HG03521 (cell line): ENCODE measurements at regions not wholly inside any gene's neighbourhood (a gene's known extent, or its start where the extent isn't known, plus 50 kb on each side); places are given as distances from the start of the nearest gene placed in this dataset.
"Not testable (repeated sequence)": the region's sequence is repeated elsewhere in the genome, so short reads cannot be mapped to it uniquely, and the experiment has no call there.

ENCODE experiments used
- ATAC-seq: cut with Tn5 transposase; IDR thresholded peaks from one replicate; pipeline ENCODE4 v1.9.1; 2021; ENCODE audit warnings: mild to moderate bottlenecking, moderate library complexity; ENCODE audit not compliant: unreplicated experiment

DNA sequence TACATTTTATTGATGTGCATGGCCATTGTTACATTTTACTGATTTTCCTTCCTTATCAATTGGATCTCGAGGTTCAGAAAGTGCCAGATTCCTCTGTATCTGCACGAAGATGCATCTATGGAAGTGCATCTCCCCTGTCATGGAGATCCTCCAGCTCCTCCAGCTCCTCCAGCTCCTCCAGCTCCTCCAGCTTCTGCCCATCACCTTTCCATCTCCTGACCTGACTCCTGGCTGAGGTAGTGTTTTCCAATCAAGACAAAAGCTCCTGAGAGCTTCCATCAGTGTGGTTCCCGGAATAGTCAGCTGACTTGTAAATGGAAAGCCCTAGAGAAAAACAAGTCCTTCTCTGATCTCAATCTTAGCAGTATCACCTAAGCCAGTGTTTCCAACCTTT, 90.8 kb upstream of the KLF6 start:
- no peak for ATAC-seq

DNA sequence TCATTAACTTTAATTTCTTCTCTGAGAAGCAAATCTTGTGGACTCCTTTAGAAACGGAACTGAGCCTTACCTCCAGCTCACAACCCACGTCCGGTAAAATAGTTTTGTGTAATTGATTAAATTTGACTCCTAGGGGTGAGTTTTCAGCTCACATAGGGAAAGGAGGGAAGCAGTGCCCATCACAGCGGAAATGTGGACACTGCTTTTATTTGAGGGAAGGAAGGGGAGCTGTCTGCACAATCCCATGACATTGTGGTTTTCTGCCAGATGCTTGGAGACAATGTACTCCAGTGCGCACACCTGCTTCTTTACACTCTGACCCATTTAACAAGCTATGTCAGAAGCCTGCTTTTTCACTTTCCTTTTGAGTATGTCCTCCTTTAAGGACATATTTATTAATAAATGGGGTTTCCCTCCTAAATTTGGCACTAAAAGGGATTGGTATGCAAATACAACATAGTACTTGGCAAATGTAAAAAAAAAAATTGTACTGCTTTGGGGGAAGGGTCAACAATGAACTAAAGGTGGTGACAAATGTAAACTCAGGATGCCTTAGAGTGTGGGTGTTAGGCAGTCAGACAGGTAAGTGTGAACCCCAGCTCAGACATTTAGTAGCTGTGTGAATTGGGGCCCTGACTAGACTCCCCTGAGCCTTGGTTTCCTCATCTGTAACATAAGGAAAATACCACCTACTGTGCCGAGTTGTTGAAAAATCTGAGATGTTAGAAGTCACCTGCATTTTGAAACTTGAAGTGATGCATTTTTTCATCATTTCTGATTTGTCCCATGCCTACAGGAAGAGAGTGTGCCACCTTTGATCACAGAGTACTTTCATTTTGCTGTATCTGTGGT, 90.2 kb upstream of the KLF6 start:
- peak; percentile 45 for ATAC-seq

DNA sequence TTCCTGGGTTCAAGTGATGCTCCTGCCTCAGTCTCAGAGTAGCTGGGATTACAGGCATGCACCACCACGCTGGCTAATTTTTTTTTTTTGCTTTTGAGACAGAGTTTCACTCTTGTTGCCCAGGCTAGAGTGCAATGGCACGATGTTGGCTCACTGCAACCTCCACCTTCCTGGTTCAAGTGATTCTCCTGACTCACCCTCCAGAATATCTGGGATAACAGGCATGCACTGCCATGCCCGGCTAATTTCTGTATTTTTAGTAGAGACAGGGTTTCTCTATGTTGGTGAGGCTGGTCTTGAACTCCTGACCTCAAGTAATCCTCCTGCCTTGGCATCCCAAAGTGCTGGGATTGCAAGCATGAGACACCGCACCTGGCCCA, 89.6 kb upstream of the KLF6 start:
- ATAC-seq, result not testable (repeated sequence)

DNA sequence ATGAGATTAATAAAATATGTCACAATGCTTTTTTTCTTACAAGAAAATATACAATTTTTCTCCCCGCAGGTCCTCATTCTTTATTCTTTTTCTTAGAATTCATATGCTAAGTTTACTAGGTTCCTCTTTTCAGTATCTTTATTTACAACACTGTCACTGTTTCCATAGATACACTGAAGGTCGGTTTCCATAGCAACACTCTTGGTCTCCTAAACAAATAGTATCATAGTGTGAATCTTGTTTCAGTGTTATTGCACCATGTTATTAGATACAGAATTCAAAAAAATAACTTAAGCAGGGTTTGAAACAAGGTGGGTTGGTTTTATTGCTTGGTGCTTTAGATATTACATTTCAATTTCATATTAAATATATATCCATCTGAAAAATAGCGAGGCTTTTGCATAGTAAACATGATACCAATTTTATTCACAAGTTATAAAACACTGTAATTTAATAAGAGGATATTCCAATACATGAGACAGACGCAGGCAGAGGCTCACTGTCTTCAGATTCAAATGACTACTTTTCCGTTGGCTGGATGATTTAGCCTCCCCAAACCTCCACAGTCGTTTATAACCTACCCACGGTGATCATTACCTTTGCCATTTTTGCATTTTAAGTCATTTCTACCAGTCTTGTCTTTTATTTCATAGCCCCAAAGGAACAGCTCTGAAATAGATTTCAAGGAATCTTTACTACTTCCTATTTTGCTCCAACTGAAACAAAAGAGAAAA, 88.9 kb upstream of the KLF6 start:
- peak; percentile 74 for ATAC-seq

DNA sequence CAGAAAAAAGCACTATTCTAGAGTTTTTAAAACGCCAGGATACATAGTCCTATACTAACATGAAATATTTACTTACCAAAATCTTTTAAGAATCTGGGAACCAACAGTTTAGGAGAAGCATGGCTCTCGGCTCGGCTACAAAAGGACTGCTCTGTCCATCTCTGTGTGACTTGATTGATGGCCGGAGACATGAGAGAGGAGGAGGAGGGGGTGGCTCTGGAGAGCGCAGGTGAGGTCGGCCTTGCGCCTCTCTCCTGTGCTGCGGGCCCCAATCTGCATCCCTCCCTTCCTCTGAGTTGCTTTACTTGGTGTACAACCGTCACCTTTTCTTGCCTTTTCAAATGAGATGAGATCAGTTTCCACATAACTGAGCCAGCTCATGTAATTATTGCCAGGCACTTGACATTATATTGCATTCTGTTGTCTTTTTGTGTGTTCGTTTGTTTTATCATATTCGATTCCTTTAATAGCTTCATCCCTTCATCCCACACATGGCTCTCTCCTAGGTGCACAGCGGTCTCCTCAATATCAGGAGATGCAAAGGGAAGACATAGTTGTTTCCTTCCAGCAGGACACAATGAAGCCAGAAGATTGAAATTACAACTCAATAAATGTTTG, 87.8 kb upstream of the KLF6 start:
- no peak for ATAC-seq

DNA sequence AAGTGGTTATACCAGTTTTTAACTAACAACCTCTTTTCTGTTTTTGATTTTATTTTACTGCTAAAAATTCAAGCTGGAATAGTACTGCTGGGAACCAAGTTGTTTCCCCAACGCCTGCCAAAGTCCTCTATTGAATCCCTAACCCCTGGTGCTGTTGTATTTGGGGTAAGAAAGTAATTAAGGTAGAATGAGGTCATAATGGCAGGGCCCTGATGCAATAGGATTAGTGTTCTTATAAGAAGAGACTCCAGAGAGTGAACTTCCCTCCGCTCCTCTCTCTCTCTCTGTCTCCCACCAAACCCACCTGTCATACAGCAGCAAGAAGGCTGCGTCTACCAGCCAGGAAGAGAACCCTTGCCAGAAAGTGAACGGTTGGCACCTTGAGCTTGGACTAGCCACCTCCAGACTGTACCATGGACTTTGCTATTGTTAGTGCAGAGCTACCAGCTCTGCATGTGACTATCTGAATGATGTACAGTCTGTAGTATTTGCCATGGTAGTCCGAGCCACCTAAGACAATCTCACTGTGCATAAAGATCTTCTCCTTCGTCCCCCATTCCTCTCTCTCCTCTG, 86.5 kb upstream of the KLF6 start:
- no peak for ATAC-seq

DNA sequence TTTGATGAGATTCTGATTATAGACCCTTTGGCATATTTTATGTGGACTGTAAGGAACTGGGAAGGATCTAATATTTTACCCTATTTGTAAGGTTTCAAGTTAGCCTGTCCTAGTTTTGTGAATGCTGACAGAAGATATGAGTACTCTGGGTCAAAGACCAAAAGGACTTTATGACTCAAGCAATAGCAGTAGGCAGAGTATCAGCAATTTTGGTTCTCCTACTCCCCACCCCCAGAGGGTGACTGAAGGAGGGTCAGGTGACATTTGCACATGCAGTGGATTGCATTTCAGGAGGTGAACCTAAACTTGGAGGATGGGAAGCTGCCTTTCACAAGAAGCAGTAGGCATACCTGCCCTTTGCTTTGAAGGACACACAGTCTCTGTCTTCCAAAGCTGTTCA, 84.0 kb upstream of the KLF6 start:
- no peak for ATAC-seq

DNA sequence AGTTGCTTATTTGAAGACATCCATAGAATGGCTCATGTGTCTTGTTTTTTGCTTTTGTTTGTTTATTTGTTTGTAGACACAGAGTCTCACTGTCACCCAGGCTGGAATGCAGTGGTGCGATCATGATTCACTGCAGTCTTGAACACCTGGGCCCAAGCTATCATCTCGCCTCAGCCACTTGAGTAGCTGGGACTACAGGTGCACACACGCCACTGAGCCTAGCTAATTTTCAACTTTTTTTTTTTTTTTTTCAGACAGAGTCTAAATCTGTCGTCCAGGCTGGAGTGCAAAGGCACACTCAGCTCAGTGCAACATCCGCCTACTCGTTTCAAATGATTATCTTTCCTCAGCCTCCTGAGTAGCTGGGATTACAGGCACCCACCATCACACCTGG, 83.3 kb upstream of the KLF6 start:
- peak; percentile 36 for ATAC-seq

DNA sequence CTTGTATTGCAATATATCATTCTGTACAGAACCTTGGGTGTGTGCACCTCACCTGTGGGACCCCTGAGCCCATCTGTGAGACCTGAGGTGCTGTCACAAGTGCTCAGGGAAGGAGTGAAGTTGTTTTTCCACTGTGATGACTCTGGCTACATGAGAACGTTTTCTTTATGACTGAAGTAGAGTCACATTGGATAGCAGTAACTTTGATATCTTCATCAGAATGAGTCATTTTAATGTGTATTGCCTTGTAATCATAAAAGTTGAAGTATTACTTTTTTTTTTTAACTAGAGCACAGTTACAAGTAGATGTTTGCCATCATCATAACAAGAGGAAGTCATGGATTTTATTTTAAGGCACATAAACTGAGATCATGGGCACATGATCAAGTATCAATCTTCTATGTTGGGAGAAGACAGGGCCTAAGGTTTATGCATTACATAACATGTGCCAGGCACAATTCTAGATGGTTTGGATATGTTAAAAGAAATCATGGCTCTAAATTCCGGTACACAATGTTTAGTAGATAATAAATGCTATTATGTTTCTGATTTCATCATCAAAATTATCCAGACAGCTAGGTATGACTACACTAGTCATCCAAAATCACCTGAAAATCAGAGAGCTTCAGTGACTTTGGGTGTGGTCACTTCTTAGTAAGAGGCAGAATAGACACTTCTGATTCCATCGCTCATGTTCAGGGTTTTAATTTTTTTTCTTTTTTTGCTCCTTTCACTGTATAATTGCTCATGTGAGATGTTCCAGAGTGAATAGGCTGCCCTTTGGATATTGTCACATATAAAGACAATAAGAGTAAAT, 82.7 kb upstream of the KLF6 start:
- ATAC-seq, result no peak

DNA sequence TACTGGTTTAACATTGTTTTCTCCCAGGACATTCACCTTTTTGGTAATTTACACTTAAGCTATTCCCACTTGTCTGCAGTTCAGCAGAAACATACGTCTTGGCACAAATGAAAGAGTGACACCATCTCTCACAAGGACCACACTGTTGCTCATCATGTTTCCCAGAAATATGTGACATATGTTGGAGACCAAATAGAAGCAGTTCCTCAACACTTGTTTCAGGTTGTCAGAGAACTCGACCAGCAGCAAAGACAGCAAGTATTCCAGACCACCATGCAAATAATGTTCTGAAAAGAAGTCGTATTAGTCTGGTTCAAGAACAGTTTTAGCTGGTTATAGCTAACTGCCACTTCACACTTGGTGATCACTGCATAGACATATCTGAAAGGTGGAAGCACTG, 81.3 kb upstream of the KLF6 start:
- no peak for ATAC-seq

DNA sequence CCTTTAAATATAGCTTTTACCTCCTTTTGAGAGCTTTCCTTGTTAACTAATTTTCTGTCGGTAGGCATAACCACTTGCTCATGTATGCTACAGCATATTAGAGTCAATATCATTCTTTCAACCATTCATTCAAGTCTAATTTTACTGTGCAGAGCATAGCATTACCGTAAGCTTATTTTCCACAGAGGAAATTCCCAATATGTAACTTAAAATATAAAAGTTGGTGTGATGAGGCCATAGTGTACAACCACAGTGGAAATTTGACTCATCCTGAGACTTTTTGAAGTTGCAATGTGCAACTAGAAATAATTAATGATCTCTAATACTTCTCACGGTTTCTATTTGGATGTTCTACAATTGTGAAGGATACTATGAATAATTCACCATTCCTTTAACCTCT, 80.6 kb upstream of the KLF6 start:
- no peak for ATAC-seq

DNA sequence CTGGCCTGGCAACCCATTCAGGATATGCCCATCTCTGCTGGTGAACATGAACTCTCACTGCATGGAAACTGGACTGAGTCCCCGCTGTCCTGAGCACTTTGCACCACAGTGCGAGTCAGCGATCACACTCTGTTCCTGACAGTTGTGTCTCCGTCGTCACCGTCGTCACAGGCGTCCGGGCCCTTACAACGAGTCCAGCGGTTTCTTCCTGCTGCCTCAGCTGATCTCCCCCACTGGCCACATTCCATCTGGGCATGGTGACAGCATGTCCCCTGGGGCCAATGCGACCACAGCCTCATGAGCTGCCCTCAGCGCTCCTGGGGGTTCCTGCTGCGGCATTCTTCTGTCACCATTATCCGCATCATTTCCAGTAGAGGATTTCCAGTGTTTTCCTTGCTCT, 76.8 kb upstream of the KLF6 start:
- ATAC-seq, result no peak

DNA sequence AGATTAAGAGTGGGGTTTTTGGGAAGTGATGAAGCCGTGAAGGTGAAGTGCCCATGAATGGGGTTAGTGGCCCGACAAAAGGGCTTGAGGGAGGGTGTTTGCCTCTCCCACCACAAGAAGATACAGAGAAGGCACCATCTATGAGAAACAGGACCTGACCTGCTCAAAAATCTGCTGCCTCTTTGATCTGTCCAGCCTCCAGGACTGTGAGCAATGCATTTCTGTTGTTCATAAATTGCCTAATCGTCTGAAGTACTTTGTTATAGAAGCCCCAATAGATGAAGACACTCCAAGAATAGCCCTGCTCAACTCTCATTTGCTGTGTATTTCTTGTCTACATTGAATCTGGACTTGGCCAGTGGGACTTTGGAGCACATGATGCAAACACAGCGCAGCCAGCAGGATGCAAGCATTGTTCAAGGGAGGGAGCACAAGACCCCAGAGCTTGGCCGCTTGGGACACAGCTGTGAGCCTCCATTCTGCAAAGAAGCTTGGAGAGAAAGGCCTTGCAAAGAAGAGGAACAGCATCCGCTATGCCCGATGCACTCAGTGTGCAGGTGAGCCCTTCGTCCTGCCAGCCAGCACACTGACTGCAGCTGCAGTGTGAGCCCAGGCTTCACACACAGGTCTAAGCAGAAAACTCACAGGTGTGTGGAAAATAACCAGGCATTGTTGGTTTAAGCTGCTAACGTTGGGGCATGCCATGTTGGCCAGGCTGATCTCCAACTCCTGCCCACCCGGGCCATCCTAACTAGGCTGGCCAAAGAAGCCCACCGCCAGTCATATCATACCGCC, 73.2 kb upstream of the KLF6 start:
- no peak for ATAC-seq

DNA sequence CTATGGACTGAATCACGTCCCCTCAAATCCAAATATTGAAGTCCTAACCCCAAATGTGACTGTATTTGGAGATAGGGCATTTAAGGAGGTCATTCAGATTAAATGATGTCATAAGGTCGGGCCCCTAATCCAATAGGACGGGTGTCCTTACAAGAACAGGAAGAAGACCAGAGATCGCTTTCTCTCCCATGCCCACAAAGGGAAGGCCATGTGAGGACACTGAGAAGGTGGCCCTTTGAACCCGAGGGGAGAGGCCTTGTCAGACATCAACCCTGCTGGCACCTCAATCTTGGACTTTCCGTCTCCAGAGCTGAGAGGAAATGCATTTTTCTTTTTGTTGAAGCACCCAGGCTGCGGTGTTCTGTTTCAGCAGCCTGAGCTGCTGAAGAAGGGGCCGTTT, 72.3 kb upstream of the KLF6 start:
- no peak for ATAC-seq

DNA sequence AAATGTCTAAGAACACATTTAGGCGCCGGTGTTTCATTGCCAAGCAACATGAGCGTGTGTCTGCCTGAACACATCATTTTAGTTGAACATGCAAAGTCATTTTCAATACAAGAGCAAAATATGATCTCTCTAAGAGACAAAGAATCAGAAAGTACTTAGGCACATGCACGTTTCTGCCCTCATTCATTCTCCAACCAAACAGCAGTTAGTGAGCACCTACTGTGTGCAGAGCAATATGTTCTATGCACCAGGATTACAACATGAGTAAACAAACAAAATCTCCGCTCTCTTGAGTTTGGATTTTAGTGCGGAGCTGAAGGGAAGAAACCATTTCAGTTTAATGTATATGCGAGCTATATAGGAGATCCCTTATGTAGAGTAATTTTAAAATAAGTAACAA, 71.6 kb upstream of the KLF6 start:
- no peak for ATAC-seq

DNA sequence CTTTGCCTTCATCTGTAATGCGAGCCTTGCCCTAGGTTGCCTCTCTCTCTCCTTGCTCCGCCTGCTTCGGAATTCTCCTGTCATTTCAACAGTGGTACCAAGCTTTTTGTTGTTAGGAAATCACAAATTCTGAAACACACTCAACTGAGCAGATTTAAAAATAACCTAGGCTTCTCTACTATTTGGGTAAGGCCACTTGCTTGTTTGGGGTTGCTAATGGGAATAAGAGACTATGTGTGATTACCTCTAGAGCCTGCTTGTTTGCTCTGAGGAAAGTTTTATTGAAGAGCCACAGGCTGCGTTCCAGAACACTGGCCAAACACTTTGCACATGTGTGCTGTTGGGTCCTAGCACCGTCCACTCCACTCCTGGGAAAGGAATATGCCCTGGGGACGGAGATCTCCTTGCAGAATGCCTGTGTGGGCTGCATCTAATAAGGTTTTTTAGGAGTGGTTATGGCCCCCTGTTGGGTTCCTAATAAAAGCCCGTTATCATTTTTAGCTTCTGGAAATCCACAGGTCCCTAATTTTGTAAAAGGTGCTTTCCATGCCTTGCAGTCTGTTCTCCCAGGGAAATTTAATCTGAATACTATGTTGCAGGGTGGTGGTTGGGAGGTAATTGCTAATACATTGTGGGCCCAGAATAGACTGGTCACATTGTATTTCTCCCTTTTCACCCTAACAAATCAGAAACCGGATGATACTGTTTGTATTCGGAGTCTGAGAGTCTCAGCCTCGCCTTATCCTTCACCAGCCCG, 68.7 kb upstream of the KLF6 start:
- ATAC-seq, result no peak

DNA sequence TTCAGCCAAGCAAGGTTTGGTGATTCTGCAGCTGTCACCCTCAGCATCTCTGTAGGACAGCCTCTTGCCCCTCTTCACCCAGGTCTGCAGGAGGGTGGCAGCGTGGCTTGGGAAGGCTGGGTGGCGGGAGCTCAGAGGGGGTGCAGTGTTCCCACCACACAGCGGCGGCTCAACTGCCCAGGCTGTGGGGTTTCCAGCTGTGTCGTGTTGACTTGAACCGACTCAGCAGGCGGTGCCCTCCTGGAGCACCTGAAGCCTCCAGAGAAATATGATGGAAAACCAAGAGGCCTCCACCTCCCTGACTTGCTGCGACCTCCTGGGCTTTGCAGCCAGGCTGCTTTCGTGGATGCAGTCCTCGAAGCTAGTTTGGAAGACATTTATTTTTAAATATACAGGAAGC, 68.0 kb upstream of the KLF6 start:
- ATAC-seq, result no peak

DNA sequence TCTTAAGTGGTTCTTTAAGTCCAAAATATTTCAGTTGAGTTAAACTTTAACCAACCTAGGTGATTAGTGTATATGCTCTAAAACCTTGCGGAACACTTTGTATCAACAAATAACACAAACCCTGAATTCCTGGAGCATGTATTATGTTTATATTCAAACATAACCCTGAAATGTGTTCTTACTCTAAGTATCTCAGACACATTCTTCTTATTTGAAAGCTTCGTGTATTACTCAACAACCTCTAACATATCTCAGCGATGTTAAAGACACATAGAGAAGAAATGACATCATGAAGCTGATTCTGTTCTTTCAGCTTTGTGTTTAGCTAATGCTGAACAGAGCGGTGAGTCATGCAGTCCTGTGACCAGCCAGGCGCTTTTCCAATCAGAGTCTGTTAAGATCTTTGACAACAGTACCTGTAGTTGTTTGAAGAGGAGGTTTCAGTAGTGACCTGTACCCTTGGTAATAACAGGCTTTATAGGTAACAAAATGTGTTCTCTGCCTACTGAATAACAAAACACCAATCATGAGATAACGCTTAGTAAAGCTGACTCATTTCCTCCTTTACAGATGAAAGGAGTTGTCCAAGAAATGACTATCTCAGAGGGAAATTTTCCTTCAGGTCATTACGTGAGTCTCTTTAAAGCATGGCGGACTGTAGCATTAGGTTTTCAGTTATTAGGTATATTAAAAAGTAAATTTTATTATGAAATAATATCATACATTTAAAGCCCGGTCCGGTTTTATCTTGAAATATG, 67.3 kb upstream of the KLF6 start:
- ATAC-seq, result peak; percentile 87
